RWPE1 (cell line): ENCODE measurements at regions not wholly inside any gene's neighbourhood (a gene's known extent, or its start where the extent isn't known, plus 50 kb on each side); places are given as distances from the start of the nearest gene placed in this dataset.

Experiments used
- CTCF ChIA-PET: fragments of 350-600 bp; sonication (Branson Sonifier 250); formaldehyde crosslinking; extraction: SDS; loops from one replicate; lab custom pipeline; 2021; lab: Yijun Ruan, JAX
- POLR2A ChIA-PET: fragments of 400-600 bp; formaldehyde crosslinking; extraction: SDS; loops from one replicate; lab custom pipeline; 2020; ENCODE audit warnings: antibody characterized with exemption; ENCODE audit not compliant: low non-redundant PET; lab: Yijun Ruan, JAX
- DNase-seq: peaks from one replicate; pipeline ENCODE4 v3.0.0; 2012; ENCODE audit warnings: low spot score
- H3K27ac ChIP-seq: fragments of 450-650 bp; 2 replicates; pipeline ENCODE4 v1.5.1; 2017
- CTCF ChIP-seq: fragments of 450-650 bp; conservative IDR thresholded peaks from 2 replicates; pipeline ENCODE4 v1.5.1; 2017; ENCODE audit warnings: low read depth, mild to moderate bottlenecking

- POLR2A ChIA-PET = no interaction called here
- no peak for TF ChIP-seq CTCF
- no peak overlapping the region for H3K27ac ChIP-seq
- CTCF ChIA-PET = no interaction called here
- DNase-seq = no peak
Observed at GRCh38 chr13:81393110-81393509, 1052.2 kb upstream of the SPRY2 start.

- ChIA-PET POLR2A (no interaction called here), CTCF (no interaction called here)
- H3K27ac ChIP-seq = no peak overlapping the region
- TF ChIP-seq CTCF = no peak
- no peak for DNase-seq
Observed at GRCh38 chr13:81388400-81388799, 1047.5 kb upstream of the SPRY2 start.

GRCh38 chr13:81383444-81383843 is 1042.5 kb upstream of the SPRY2 start:
- ChIA-PET POLR2A (no interaction called here), CTCF (interaction anchor here (0.6 to 1.0 kb wide), 2 partner anchors 50 to 81 kb away, joined by 3 read pairs; no protein-coding TSS in a partner anchor)
- H3K27ac ChIP-seq = no peak overlapping the region
- no peak for TF ChIP-seq CTCF
- DNase-seq = no peak

GRCh38 chr13:81382246-81382645 is 1041.3 kb upstream of the SPRY2 start:
- ChIA-PET CTCF (no interaction called here), POLR2A (no interaction called here)
- no peak for TF ChIP-seq CTCF
- no peak for DNase-seq
- H3K27ac ChIP-seq = no peak overlapping the region

GRCh38 chr13:81381560-81381959 is 1040.6 kb upstream of the SPRY2 start:
- no peak for DNase-seq
- ChIA-PET POLR2A (no interaction called here), CTCF (no interaction called here)
- no peak for TF ChIP-seq CTCF
- no peak overlapping the region for H3K27ac ChIP-seq

GRCh38 chr13:81379183-81379582 is 1038.3 kb upstream of the SPRY2 start:
- TF ChIP-seq CTCF = no peak
- ChIA-PET POLR2A (no interaction called here), CTCF (no interaction called here)
- DNase-seq = no peak
- no peak overlapping the region for H3K27ac ChIP-seq

GRCh38 chr13:81377921-81378320 is 1037.0 kb upstream of the SPRY2 start:
- ChIA-PET POLR2A (no interaction called here), CTCF (no interaction called here)
- no peak for DNase-seq
- H3K27ac ChIP-seq = no peak overlapping the region
- TF ChIP-seq CTCF = no peak
